Esophagus muscularis mucosa (tissue), 4 donors: ENCODE measurements at regions not wholly inside any gene's neighbourhood (a gene's known extent, or its start where the extent isn't known, plus 50 kb on each side); places are given as distances from the start of the nearest gene placed in this dataset.
A peak's percentile ranks its signal among the peaks of the same experiment; 100 is the strongest.

ENCODE experiments used
- DNase-seq: peaks from one replicate; pipeline ENCODE4 v3.0.0-alpha.2; 2017; ENCODE audit errors: extremely low spot score
- H3K27ac ChIP-seq, 4 donors: fragments of 200-600 bp; sonication (generic); replicated peaks in 1 of 4; 1 replicate in 3 of 4; 2 replicates in 1 of 4; pipeline ENCODE4 v1.5.1; 2016 to 2019; ENCODE audit warnings: mild to moderate bottlenecking in 1 of 4
- H3K27me3 ChIP-seq, 4 donors: fragments of 200-600 bp; sonication (generic); one replicate each; pipeline versions ENCODE4 v1.5.1 to v1.6.0; 2016 to 2019
- H3K36me3 ChIP-seq, 4 donors: fragments of 200-600 bp; sonication (generic); one replicate each; pipeline ENCODE4 v1.5.1; 2016 to 2019
- H3K4me1 ChIP-seq, 4 donors: fragments of 200-600 bp; sonication (generic); one replicate each; pipeline ENCODE4 v1.5.1; 2016 to 2019
- H3K4me3 ChIP-seq, 4 donors: fragments of 200-600 bp; sonication (generic); 1 replicate in 2 of 4; 2 replicates in 2 of 4; pipeline ENCODE4 v1.5.1; 2016 to 2019; ENCODE audit warnings: mild to moderate bottlenecking in 4 of 4, moderate library complexity in 1 of 4
- H3K9me3 ChIP-seq, 4 donors: fragments of 200-600 bp; sonication (generic); 1 replicate in 3 of 4; 2 replicates in 1 of 4; pipeline ENCODE4 v1.5.1; 2016 to 2019
- CTCF ChIP-seq, 3 experiments: fragments of 200-600 bp in 2 of 3; fragments of 450-650 bp in 1 of 3; sonication (generic) in 2 of 3; IDR thresholded peaks; one replicate each; pipeline ENCODE4 v1.5.1; 2017 to 2019; ENCODE audit warnings: antibody characterized with exemption in 3 of 3, mild to moderate bottlenecking in 2 of 3, moderate library complexity in 1 of 3
- EP300 ChIP-seq: sonication (generic); formaldehyde crosslinking; IDR thresholded peaks from one replicate; pipeline ENCODE4 v1.6.1; 2017; ENCODE audit warnings: antibody characterized with exemption
- POLR2A ChIP-seq: fragments of 450-650 bp; IDR thresholded peaks from one replicate; pipeline ENCODE4 v1.6.1; 2017; ENCODE audit warnings: antibody characterized with exemption, moderate library complexity, mild to moderate bottlenecking, low read depth
- POLR2AphosphoS5 ChIP-seq, 2 donors: sonication (generic); formaldehyde crosslinking; IDR thresholded peaks; one replicate each; pipeline ENCODE4 v1.6.1; 2017; ENCODE audit warnings: antibody characterized with exemption in 2 of 2
- WGBS: methylation state at CpG from one replicate; pipeline ENCODE4 v1.1.5; 2018; 5-methylcytosine and 5-hydroxymethylcytosine counted together
- intact Hi-C: fragments of 100-400 bp; cut with DNase I; formaldehyde crosslinking; loops from one replicate; pipeline ENCODE4 v1.15.1; 2023

- Histone ChIP-seq H3K36me3 (no peaks in the 10 kb centered on the region), H3K27me3 (no peaks in the 10 kb centered on the region), H3K27ac (no peak overlapping the region), H3K4me3 (no peak overlapping the region), H3K4me1 (no peaks in the 10 kb centered on the region), H3K9me3 (peaks cover 0 to 6% (median 0%) of the 10 kb centered on the region in 4 donors)
- intact Hi-C loops: no loop called here
- TF ChIP-seq CTCF (IDR thresholded peaks at IDR 0.05) (peak; percentile 37 to 65 (median 48)), EP300 (no peak), POLR2A (no peak), POLR2AphosphoS5 (IDR thresholded peaks at IDR 0.05) (no peak)
- DNase-seq: no peak
- WGBS: 45% methylated on average over 2 of the region's 2 CpGs
Observed at GRCh38 chr14:53432378-53432802, 279.3 kb upstream of the DDHD1 start.

GRCh38 chr14:53430870-53431269 lies 277.7 kb upstream of the DDHD1 start:
- peaks cover 0 to 6% (median 0%) of the 10 kb centered on the region in 4 donors for H3K9me3 ChIP-seq
- WGBS: 79% methylated on average over 2 of the region's 2 CpGs
- no peak overlapping the region for H3K27ac ChIP-seq
- no peaks in the 10 kb centered on the region for H3K4me1 ChIP-seq
- no peak for DNase-seq
- H3K36me3 ChIP-seq: no peaks in the 10 kb centered on the region
- H3K27me3 ChIP-seq: no peaks in the 10 kb centered on the region
- intact Hi-C loops: no loop called here
- no peak overlapping the region for H3K4me3 ChIP-seq
- TF ChIP-seq POLR2AphosphoS5 (IDR thresholded peaks at IDR 0.05): no peak
- no peak for TF ChIP-seq CTCF (IDR thresholded peaks at IDR 0.05)
- TF ChIP-seq EP300: no peak
- no peak for TF ChIP-seq POLR2A

GRCh38 chr14:53412819-53413675 lies 259.9 kb upstream of the DDHD1 start:
- no peak for DNase-seq
- intact Hi-C loops: no loop called here
- Histone ChIP-seq H3K4me3 (no peak overlapping the region), H3K27ac (no peak overlapping the region), H3K36me3 (no peaks in the 10 kb centered on the region), H3K4me1 (peaks cover 0 to 6% (median 0%) of the 10 kb centered on the region in 4 donors), H3K9me3 (no peaks in the 10 kb centered on the region), H3K27me3 (no peaks in the 10 kb centered on the region)
- TF ChIP-seq POLR2A (no peak), CTCF (IDR thresholded peaks at IDR 0.05) (peak in 1 of 3 experiments; percentile 30)
- WGBS: 86% methylated on average over 1 of the region's 1 CpG

GRCh38 chr14:53411125-53411524 lies 258.0 kb upstream of the DDHD1 start:
- H3K4me1 ChIP-seq: peaks cover 0 to 6% (median 0%) of the 10 kb centered on the region in 4 donors

GRCh38 chr14:53409969-53410368 lies 256.8 kb upstream of the DDHD1 start:
- 75% methylated on average over 4 of the region's 4 CpGs for WGBS
- H3K4me3 ChIP-seq: no peak overlapping the region
- peaks cover 0 to 6% (median 0%) of the 10 kb centered on the region in 4 donors for H3K4me1 ChIP-seq
- no peaks in the 10 kb centered on the region for H3K36me3 ChIP-seq
- no peak overlapping the region for H3K27ac ChIP-seq
- no peaks in the 10 kb centered on the region for H3K27me3 ChIP-seq
- intact Hi-C loops: no loop called here
- H3K9me3 ChIP-seq: no peaks in the 10 kb centered on the region
- DNase-seq: no peak
- TF ChIP-seq EP300 (no peak), POLR2A (no peak), CTCF (IDR thresholded peaks at IDR 0.05) (no peak), POLR2AphosphoS5 (IDR thresholded peaks at IDR 0.05) (no peak)

More at GRCh38 chr14:53411125-53411524, 258.0 kb upstream of the DDHD1 start:
- 52% methylated on average over 4 of the region's 4 CpGs for WGBS
- H3K9me3 ChIP-seq: no peaks in the 10 kb centered on the region
- H3K27ac ChIP-seq: no peak overlapping the region
- no peaks in the 10 kb centered on the region for H3K27me3 ChIP-seq
- H3K4me3 ChIP-seq: no peak overlapping the region
- H3K36me3 ChIP-seq: no peaks in the 10 kb centered on the region
- TF ChIP-seq POLR2A (no peak), POLR2AphosphoS5 (IDR thresholded peaks at IDR 0.05) (no peak), EP300 (no peak)
- intact Hi-C loops: no loop called here
- no peak for DNase-seq
